IMR-90 (cell line): ENCODE measurements at regions not wholly inside any gene's neighbourhood (a gene's known extent, or its start where the extent isn't known, plus 50 kb on each side); places are given as distances from the start of the nearest gene placed in this dataset.

ENCODE experiments used
- ATAC-seq: fragments of 200-7000 bp; cut with Tn5 transposase; 2 replicates; pipeline ENCODE4 v1.9.1; 2020; ENCODE audit warnings: low read depth, mild to moderate bottlenecking, moderate library complexity
- BruUV-seq: library from RNA; stranded (reverse); fragments of 400-500 nt; replicated peaks from 2 replicates; lab custom pipeline; 2021; lab: Mats Ljungman, UMichigan
- CTCF ChIA-PET: fragments of 300-600 bp; formaldehyde crosslinking; extraction: SDS; loops from one replicate; lab custom pipeline; 2021; ENCODE audit warnings: antibody characterized with exemption; lab: Yijun Ruan, JAX
- POLR2A ChIA-PET: fragments of 300-600 bp; sonication (Branson Sonifier 250); formaldehyde crosslinking; loops from one replicate; lab custom pipeline; 2022; ENCODE audit warnings: antibody characterized with exemption; ENCODE audit not compliant: unreplicated experiment; lab: Charles Lee
- DNase-seq: peaks from one replicate; pipeline ENCODE4 v3.0.0; 2013
- H2AFZ ChIP-seq: replicated peaks from 2 replicates; pipeline ENCODE3; 2013; ENCODE audit warnings: low read length, mild to moderate bottlenecking; ENCODE audit not compliant: poor library complexity
- H2AK5ac ChIP-seq: 2 replicates; pipeline ENCODE4 v1.6.1; 2013; ENCODE audit warnings: low read depth, low read length, inconsistent platforms
- H2AK9ac ChIP-seq: replicated peaks from 2 replicates; pipeline ENCODE3; 2013; ENCODE audit warnings: mild to moderate bottlenecking, low read depth, low read length, moderate library complexity; ENCODE audit not compliant: poor library complexity
- H2BK120ac ChIP-seq: 2 replicates; pipeline ENCODE4 v1.6.1; 2013; ENCODE audit warnings: low read depth, low read length, inconsistent platforms
- H2BK15ac ChIP-seq: 3 replicates; pipeline ENCODE4 v1.6.1; 2013; ENCODE audit warnings: low read depth, low read length, inconsistent platforms
- H2BK20ac ChIP-seq: 2 replicates; pipeline ENCODE4 v1.6.1; 2013; ENCODE audit warnings: low read depth, mild to moderate bottlenecking, inconsistent platforms, low read length, moderate library complexity
- H2BK5ac ChIP-seq: 2 replicates; pipeline ENCODE4 v1.6.1; 2013; ENCODE audit warnings: mild to moderate bottlenecking, low read depth, low read length, inconsistent platforms; ENCODE audit not compliant: poor library complexity, severe bottlenecking
- H3K14ac ChIP-seq: replicated peaks from 2 replicates; pipeline ENCODE4 v1.6.1; 2013; ENCODE audit warnings: low read depth, low read length, inconsistent platforms
- H3K18ac ChIP-seq: 2 replicates; pipeline ENCODE4 v1.6.1; 2013; ENCODE audit warnings: low read depth, low read length, control low read depth
- H3K23ac ChIP-seq: 2 replicates; pipeline ENCODE4 v1.6.1; 2013; ENCODE audit warnings: low read depth, low read length, inconsistent platforms
- H3K27ac ChIP-seq: 2 replicates; pipeline ENCODE4 v1.5.1; 2013; ENCODE audit warnings: mild to moderate bottlenecking, control low read depth, low read length; ENCODE audit not compliant: insufficient read depth
- H3K27me3 ChIP-seq: 2 replicates; pipeline ENCODE4 v1.6.1; 2013; ENCODE audit warnings: low read length; ENCODE audit not compliant: control insufficient read depth, insufficient read depth
- H3K36me3 ChIP-seq: 2 replicates; pipeline ENCODE4 v1.6.1; 2013; ENCODE audit warnings: low read length, mixed read lengths; ENCODE audit not compliant: control insufficient read depth, insufficient read depth
- H3K4ac ChIP-seq: 2 replicates; pipeline ENCODE4 v1.6.1; 2013; ENCODE audit warnings: low read depth, low read length, inconsistent platforms
- H3K4me1 ChIP-seq: 2 replicates; pipeline ENCODE4 v1.6.1; 2013; ENCODE audit warnings: low read length, mixed read lengths; ENCODE audit not compliant: control insufficient read depth, insufficient read depth
- H3K4me2 ChIP-seq: 2 replicates; pipeline ENCODE4 v1.6.1; 2013; ENCODE audit warnings: low read depth, mild to moderate bottlenecking, control low read depth, low read length, moderate library complexity
- H3K4me3 ChIP-seq: 2 replicates; pipeline ENCODE4 v1.5.1; 2013; ENCODE audit warnings: low read depth, mild to moderate bottlenecking, control low read depth, low read length, moderate library complexity; ENCODE audit not compliant: insufficient read depth
- H3K56ac ChIP-seq: 2 replicates; pipeline ENCODE4 v1.6.1; 2013; ENCODE audit warnings: low read length, inconsistent platforms; ENCODE audit not compliant: insufficient read depth; ENCODE audit errors: extremely low read depth
- H3K79me1 ChIP-seq, 2 experiments: 2 replicates each; pipeline ENCODE4 v1.6.1; 2013; ENCODE audit warnings: low read length in 2 of 2, inconsistent platforms in 1 of 2, low read depth in 1 of 2
- H3K9ac ChIP-seq: 2 replicates; pipeline ENCODE4 v1.6.1; 2013; ENCODE audit warnings: low read depth, low read length, control low read depth
- H3K9me1 ChIP-seq: 2 replicates; pipeline ENCODE4 v1.6.1; 2013; ENCODE audit warnings: low read length, inconsistent platforms; ENCODE audit not compliant: insufficient read depth
- H3K9me3 ChIP-seq: 2 replicates; pipeline ENCODE4 v1.6.1; 2013; ENCODE audit warnings: low read length; ENCODE audit not compliant: control insufficient read depth, insufficient read depth
- H4K20me1 ChIP-seq: 2 replicates; pipeline ENCODE4 v1.6.1; 2013; ENCODE audit warnings: low read length, inconsistent platforms; ENCODE audit not compliant: insufficient read depth
- H4K5ac ChIP-seq: 2 replicates; pipeline ENCODE4 v1.6.1; 2013; ENCODE audit warnings: mild to moderate bottlenecking, low read depth, low read length, control low read depth
- H4K8ac ChIP-seq, 2 experiments: 2 replicates each; pipeline ENCODE4 v1.6.1; 2013; ENCODE audit warnings: low read depth in 2 of 2, low read length in 2 of 2, control low read depth in 1 of 2, inconsistent platforms in 1 of 2
- H4K91ac ChIP-seq: 2 replicates; pipeline ENCODE4 v1.6.1; 2013; ENCODE audit warnings: low read depth, low read length, inconsistent platforms; ENCODE audit not compliant: insufficient read depth
- BHLHE40 ChIP-seq: fragments of 150-350 bp; IDR thresholded peaks from 2 replicates; pipeline ENCODE4 v1.6.1; 2016; ENCODE audit warnings: mild to moderate bottlenecking, low read depth, low read length
- CHD1 ChIP-seq: IDR thresholded peaks from 2 replicates; pipeline ENCODE4 v1.6.1; 2012; ENCODE audit warnings: low read depth, low read length, improper control_type of control experiment
- POLR2A ChIP-seq: IDR thresholded peaks from 2 replicates; pipeline ENCODE4 v1.6.1; 2012; ENCODE audit warnings: mild to moderate bottlenecking, low read depth, low read length
- RFX5 ChIP-seq: IDR thresholded peaks from 2 replicates; pipeline ENCODE4 v1.8.0; 2012; ENCODE audit warnings: low read depth, mild to moderate bottlenecking, low read length, moderate library complexity
- WGBS, 2 experiments: methylation state at CpG; one replicate each; pipeline versions ENCODE4 v1.1.5 to v1.1.7; 2013; ENCODE audit warnings: missing lambda C conversion rate in 2 of 2; ENCODE audit not compliant: insufficient read length in 1 of 2; ENCODE audit errors: extremely low coverage in 2 of 2; 5-methylcytosine and 5-hydroxymethylcytosine counted together
- dilution Hi-C: fragments of 300-500 bp; cut with HindIII; formaldehyde crosslinking; loops from one replicate; pipeline ENCODE4 v1.14.3; 2018; ENCODE audit warnings: low sequenced_read_pairs; ENCODE audit not compliant: unreplicated experiment
- in situ Hi-C: fragments of 300-500 bp; cut with MboI; formaldehyde crosslinking; loops from 3 replicates; pipeline ENCODE4 v1.14.3; 2019; ENCODE audit warnings: low sequenced_read_pairs, inconsistent platforms, mixed read lengths
- intact Hi-C: fragments of 100-400 bp; cut with micrococcal nuclease; formaldehyde crosslinking; loops from 2 replicates; pipeline ENCODE4 v1.10.0; 2022
- TF ChIP-seq, protein P1 (sequence below): conservative IDR thresholded peaks from 2 replicates; pipeline ENCODE4 v1.5.1; 2012; ENCODE audit warnings: mild to moderate bottlenecking, low read depth, low read length, improper control_type of control experiment
- TF ChIP-seq, protein P2 (sequence below): fragments of 150-350 bp; IDR thresholded peaks from 2 replicates; pipeline ENCODE4 v1.6.1; 2016; ENCODE audit warnings: low read depth, mild to moderate bottlenecking, low read length, moderate library complexity, borderline replicate concordance

DNA sequence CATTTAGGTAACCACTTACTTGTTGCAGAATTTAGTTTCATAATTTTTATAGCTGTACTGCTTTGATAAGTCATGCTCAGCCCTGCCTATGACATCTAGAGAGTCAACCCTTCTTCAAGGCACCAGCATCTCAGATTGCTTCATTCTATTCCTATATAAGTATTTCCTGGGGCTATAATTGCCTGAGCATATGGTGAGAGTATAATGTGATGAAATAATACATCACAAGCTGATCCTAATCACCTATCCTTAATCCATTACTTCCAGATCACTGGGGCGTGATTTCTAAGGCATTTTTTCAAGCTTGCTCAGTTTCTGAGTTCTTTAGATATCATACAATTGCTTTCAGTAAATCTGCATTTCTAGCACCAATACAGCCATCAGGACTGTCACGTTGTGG, 200.0 kb upstream of the NPY2R start:
- H2BK15ac ChIP-seq = no peak overlapping the region
- H4K8ac ChIP-seq = no peak overlapping the region
- H3K56ac ChIP-seq = no peak overlapping the region
- in situ Hi-C loops (no loop called here), intact Hi-C loops (no loop called here), dilution Hi-C loops (no loop called here)
- no peaks in the 10 kb centered on the region for H3K36me3 ChIP-seq
- no peak overlapping the region for H2AK9ac ChIP-seq
- H3K27ac ChIP-seq = no peak overlapping the region
- H2BK120ac ChIP-seq = no peak overlapping the region
- H3K4ac ChIP-seq = no peak overlapping the region
- WGBS, 2 experiments = no CpG with 5 or more reads among the region's 2 CpGs
- TF ChIP-seq RFX5 (no peak), CHD1 (no peak), POLR2A (no peak), BHLHE40 (no peak)
- TF ChIP-seq, protein P1, sequence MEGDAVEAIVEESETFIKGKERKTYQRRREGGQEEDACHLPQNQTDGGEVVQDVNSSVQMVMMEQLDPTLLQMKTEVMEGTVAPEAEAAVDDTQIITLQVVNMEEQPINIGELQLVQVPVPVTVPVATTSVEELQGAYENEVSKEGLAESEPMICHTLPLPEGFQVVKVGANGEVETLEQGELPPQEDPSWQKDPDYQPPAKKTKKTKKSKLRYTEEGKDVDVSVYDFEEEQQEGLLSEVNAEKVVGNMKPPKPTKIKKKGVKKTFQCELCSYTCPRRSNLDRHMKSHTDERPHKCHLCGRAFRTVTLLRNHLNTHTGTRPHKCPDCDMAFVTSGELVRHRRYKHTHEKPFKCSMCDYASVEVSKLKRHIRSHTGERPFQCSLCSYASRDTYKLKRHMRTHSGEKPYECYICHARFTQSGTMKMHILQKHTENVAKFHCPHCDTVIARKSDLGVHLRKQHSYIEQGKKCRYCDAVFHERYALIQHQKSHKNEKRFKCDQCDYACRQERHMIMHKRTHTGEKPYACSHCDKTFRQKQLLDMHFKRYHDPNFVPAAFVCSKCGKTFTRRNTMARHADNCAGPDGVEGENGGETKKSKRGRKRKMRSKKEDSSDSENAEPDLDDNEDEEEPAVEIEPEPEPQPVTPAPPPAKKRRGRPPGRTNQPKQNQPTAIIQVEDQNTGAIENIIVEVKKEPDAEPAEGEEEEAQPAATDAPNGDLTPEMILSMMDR = no peak
- TF ChIP-seq, protein P2, sequence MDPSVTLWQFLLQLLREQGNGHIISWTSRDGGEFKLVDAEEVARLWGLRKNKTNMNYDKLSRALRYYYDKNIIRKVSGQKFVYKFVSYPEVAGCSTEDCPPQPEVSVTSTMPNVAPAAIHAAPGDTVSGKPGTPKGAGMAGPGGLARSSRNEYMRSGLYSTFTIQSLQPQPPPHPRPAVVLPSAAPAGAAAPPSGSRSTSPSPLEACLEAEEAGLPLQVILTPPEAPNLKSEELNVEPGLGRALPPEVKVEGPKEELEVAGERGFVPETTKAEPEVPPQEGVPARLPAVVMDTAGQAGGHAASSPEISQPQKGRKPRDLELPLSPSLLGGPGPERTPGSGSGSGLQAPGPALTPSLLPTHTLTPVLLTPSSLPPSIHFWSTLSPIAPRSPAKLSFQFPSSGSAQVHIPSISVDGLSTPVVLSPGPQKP = no peak
- no peak for ATAC-seq
- no peak overlapping the region for H3K18ac ChIP-seq
- H3K4me3 ChIP-seq = no peak overlapping the region
- H2AK5ac ChIP-seq = no peak overlapping the region
- no peak overlapping the region for H3K23ac ChIP-seq
- H2AFZ ChIP-seq = no peak overlapping the region
- BruUV-seq = no TSS peak
- H2BK5ac ChIP-seq = no peak overlapping the region
- H4K20me1 ChIP-seq = no peaks in the 10 kb centered on the region
- ChIA-PET CTCF (no interaction called here), POLR2A (no interaction called here)
- H3K9me1 ChIP-seq = no peaks in the 10 kb centered on the region
- H3K14ac ChIP-seq = no peak overlapping the region
- no peaks in the 10 kb centered on the region for H3K4me1 ChIP-seq
- no peak overlapping the region for H3K9ac ChIP-seq
- H3K27me3 ChIP-seq = no peaks in the 10 kb centered on the region
- H3K9me3 ChIP-seq = no peaks in the 10 kb centered on the region
- H3K4me2 ChIP-seq = no peak overlapping the region
- no peaks in the 10 kb centered on the region for H3K79me1 ChIP-seq
- no peak overlapping the region for H4K5ac ChIP-seq
- no peak overlapping the region for H4K91ac ChIP-seq
- H2BK20ac ChIP-seq = no peak overlapping the region
- no peak for DNase-seq
